ENCODE measurements at regions not wholly inside any gene's neighbourhood (a gene's known extent, or its start where the extent isn't known, plus 50 kb on each side); places are given as distances from the start of the nearest gene placed in this dataset.

GRCh38 chr1:93733340-93733739 is 51.7 kb upstream of the BCAR3 start:
- TF ChIP-seq POLR2AphosphoS5 (IDR thresholded peaks at IDR 0.05; ENCODE audit: borderline replicate concordance, low read depth, low read length) (no peak), FOXP2 (optimal IDR thresholded peaks at IDR 0.05; ENCODE audit: control extremely low read depth, extremely low read length, insufficient read depth) (no peak), EZH2 (IDR thresholded peaks at IDR 0.05) (no peak)
